Gastrocnemius medialis (tissue), 4 donors: ENCODE measurements at regions not wholly inside any gene's neighbourhood (a gene's known extent, or its start where the extent isn't known, plus 50 kb on each side); places are given as distances from the start of the nearest gene placed in this dataset.
"Not testable (repeated sequence)": the region's sequence is repeated elsewhere in the genome, so short reads cannot be mapped to it uniquely, and the experiment has no call there.

ENCODE experiments used
- POLR2A ChIP-seq, 2 donors: fragments of 450-650 bp; IDR thresholded peaks; one replicate each; pipeline ENCODE4 v1.6.1; 2017; ENCODE audit warnings: antibody characterized with exemption in 2 of 2, mild to moderate bottlenecking in 2 of 2, moderate library complexity in 2 of 2
- TF ChIP-seq, protein P1 (sequence below), 5 experiments: fragments of 450-650 bp in 3 of 5; fragments of 200-600 bp in 2 of 5; sonication (generic) in 2 of 5; IDR thresholded peaks in 4 of 5; conservative IDR thresholded peaks in 1 of 5; 1 replicate in 4 of 5; 2 replicates in 1 of 5; pipeline ENCODE4 v1.5.1; 2016 to 2019; ENCODE audit warnings: antibody characterized with exemption in 5 of 5, mild to moderate bottlenecking in 3 of 5, moderate library complexity in 3 of 5

DNA sequence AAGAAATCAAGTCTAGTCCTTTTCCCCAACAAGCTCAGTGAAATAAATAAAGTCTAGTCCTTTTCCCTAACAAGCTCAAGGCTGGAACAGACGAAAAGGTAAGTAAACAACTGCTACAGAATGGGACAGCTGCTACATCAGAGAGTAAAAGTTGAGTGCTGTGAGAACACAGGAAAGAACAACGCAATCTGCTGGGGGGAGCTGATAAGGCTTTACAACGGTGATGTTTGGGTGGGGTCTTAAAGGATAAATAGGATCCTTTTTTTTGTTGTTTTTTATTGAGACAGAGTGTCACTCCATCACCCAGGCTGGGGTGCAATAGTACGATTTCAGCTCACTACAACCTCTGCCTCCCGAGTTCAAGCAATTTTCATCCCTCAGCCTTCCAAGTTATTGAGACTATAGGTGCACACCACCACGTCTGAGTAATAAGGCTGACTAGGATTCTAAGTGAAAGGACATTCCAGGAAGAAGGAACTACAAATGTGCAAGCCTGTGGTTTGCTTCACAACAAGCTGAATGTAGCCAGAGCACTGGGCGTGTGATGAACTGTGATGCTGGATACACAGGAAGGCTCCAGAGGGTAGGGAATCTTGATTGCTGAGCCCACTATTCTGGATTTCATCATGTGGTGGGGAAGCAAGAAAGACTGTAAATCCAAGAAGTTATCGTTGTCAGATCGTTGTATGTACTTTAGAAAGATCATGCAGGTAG lies 54.7 kb upstream of the KCTD7 start:
- TF ChIP-seq, protein P1, sequence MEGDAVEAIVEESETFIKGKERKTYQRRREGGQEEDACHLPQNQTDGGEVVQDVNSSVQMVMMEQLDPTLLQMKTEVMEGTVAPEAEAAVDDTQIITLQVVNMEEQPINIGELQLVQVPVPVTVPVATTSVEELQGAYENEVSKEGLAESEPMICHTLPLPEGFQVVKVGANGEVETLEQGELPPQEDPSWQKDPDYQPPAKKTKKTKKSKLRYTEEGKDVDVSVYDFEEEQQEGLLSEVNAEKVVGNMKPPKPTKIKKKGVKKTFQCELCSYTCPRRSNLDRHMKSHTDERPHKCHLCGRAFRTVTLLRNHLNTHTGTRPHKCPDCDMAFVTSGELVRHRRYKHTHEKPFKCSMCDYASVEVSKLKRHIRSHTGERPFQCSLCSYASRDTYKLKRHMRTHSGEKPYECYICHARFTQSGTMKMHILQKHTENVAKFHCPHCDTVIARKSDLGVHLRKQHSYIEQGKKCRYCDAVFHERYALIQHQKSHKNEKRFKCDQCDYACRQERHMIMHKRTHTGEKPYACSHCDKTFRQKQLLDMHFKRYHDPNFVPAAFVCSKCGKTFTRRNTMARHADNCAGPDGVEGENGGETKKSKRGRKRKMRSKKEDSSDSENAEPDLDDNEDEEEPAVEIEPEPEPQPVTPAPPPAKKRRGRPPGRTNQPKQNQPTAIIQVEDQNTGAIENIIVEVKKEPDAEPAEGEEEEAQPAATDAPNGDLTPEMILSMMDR (IDR thresholded peaks at IDR 0.05 in 4 of 5, conservative IDR thresholded peaks at IDR 0.05 in 1 of 5): not testable (repeated sequence)
- not testable (repeated sequence) for TF ChIP-seq POLR2A (IDR thresholded peaks at IDR 0.05)
